Neural progenitor cell (in vitro differentiated cells): ENCODE measurements at regions not wholly inside any gene's neighbourhood (a gene's known extent, or its start where the extent isn't known, plus 50 kb on each side); places are given as distances from the start of the nearest gene placed in this dataset.

ENCODE experiments used
- CTCF ChIP-seq: fragments of 200-600 bp; sonication (generic); IDR thresholded peaks from 2 replicates; pipeline ENCODE4 v1.5.1; 2017; ENCODE audit warnings: antibody characterized with exemption, mild to moderate bottlenecking
- EZH2 ChIP-seq: fragments of 200-600 bp; sonication (generic); IDR thresholded peaks from 2 replicates; pipeline ENCODE4 v1.6.1; 2017; ENCODE audit warnings: antibody characterized with exemption, mild to moderate bottlenecking, moderate library complexity

DNA sequence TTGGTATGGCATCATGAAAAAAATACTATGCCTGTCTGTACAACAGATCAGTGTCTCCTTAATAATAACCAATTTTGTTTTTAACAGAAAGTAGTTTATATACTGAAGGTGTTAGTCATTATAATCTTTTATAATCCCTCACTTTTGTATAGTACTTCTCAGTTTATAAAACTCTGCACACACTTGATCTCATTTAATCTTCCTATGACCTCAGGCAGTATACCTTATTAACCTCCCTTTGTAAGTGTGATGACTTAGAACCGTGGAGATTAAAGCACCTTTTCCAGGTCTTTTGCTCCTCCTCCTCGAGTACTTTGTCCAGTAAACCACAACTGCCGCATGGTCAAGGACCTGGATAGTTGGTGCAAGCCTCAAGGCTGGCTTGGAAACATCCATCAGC lies 945.5 kb downstream of the EPHA4 start:
- TF ChIP-seq CTCF (no peak), EZH2 (no peak)
